ENCODE measurements at regions not wholly inside any gene's neighbourhood (a gene's known extent, or its start where the extent isn't known, plus 50 kb on each side); places are given as distances from the start of the nearest gene placed in this dataset.

- TF ChIP-seq POLR2A (IDR thresholded peaks at IDR 0.05; ENCODE audit: low read depth, low read length): no peak
- TF ChIP-seq POLR2AphosphoS5 (IDR thresholded peaks at IDR 0.05; ENCODE audit: low read depth, low read length): no peak
- TF ChIP-seq TAF1 (IDR thresholded peaks at IDR 0.05; ENCODE audit: borderline replicate concordance, low read depth, low read length): no peak
Observed at GRCh38 chr3:17941152-17941551, 198.7 kb upstream of the TBC1D5 start.

All from GM12892 (cell line).